Stimulated activated CD4-positive, alpha-beta T cell treated with anti-CD3 and anti-CD28 coated beads, Interleukin-4, amount 100 ng/mL, for 48 hours (primary cell): ENCODE measurements at regions not wholly inside any gene's neighbourhood (a gene's known extent, or its start where the extent isn't known, plus 50 kb on each side); places are given as distances from the start of the nearest gene placed in this dataset.
"Not testable (repeated sequence)": the region's sequence is repeated elsewhere in the genome, so short reads cannot be mapped to it uniquely, and the experiment has no call there.

ENCODE experiments used
- DNase-seq, 2 donors: peaks; one replicate each; pipeline ENCODE4 v3.0.0-alpha.2; 2020; ENCODE audit warnings: low read depth in 2 of 2

GRCh38 chr2:13682540-13683272 lies 949.8 kb upstream of the LRATD1 start:
- DNase-seq: no peak

GRCh38 chr2:13686262-13686661 lies 946.3 kb upstream of the LRATD1 start:
- DNase-seq: no peak

- no peak for DNase-seq
Measured at GRCh38 chr2:13694673-13695072, 937.8 kb upstream of the LRATD1 start.

- DNase-seq: no peak
Measured at GRCh38 chr2:13696601-13697000, 935.9 kb upstream of the LRATD1 start.

- DNase-seq: no peak
Measured at GRCh38 chr2:13698847-13699246, 933.7 kb upstream of the LRATD1 start.

- DNase-seq: not testable (repeated sequence)
Measured at GRCh38 chr2:13699939-13700338, 932.6 kb upstream of the LRATD1 start.

- DNase-seq: no peak
Measured at GRCh38 chr2:13711154-13711553, 921.4 kb upstream of the LRATD1 start.

- DNase-seq: no peak
Measured at GRCh38 chr2:13714466-13714865, 918.1 kb upstream of the LRATD1 start.

GRCh38 chr2:13725945-13726344 lies 906.6 kb upstream of the LRATD1 start:
- no peak for DNase-seq

GRCh38 chr2:13745330-13745729 lies 887.2 kb upstream of the LRATD1 start:
- DNase-seq: no peak

- DNase-seq: no peak
Measured at GRCh38 chr2:13751955-13752354, 880.6 kb upstream of the LRATD1 start.

GRCh38 chr2:13758412-13758811 lies 874.1 kb upstream of the LRATD1 start:
- no peak for DNase-seq

GRCh38 chr2:13768274-13768673 lies 864.2 kb upstream of the LRATD1 start:
- DNase-seq: no peak

GRCh38 chr2:13770279-13770678 lies 862.2 kb upstream of the LRATD1 start:
- no peak for DNase-seq

GRCh38 chr2:13779996-13780395 lies 852.5 kb upstream of the LRATD1 start:
- DNase-seq: no peak

- no peak for DNase-seq
Measured at GRCh38 chr2:13791019-13791547, 841.4 kb upstream of the LRATD1 start.

GRCh38 chr2:13806539-13806938 lies 826.0 kb upstream of the LRATD1 start:
- no peak for DNase-seq

GRCh38 chr2:13813236-13813635 lies 819.3 kb upstream of the LRATD1 start:
- DNase-seq: no peak

GRCh38 chr2:13818002-13818401 lies 814.5 kb upstream of the LRATD1 start:
- DNase-seq: no peak

- no peak for DNase-seq
Measured at GRCh38 chr2:13819896-13820295, 812.6 kb upstream of the LRATD1 start.

GRCh38 chr2:13821255-13821880 lies 811.1 kb upstream of the LRATD1 start:
- no peak for DNase-seq

GRCh38 chr2:13822365-13822764 lies 810.2 kb upstream of the LRATD1 start:
- DNase-seq: no peak

GRCh38 chr2:13826314-13826853 lies 806.1 kb upstream of the LRATD1 start:
- DNase-seq: no peak
